GM12891 (cell line): ENCODE measurements at regions not wholly inside any gene's neighbourhood (a gene's known extent, or its start where the extent isn't known, plus 50 kb on each side); places are given as distances from the start of the nearest gene placed in this dataset.
"Not testable (repeated sequence)": the region's sequence is repeated elsewhere in the genome, so short reads cannot be mapped to it uniquely, and the experiment has no call there.

Experiments
- DNase-seq: peaks from one replicate; pipeline ENCODE4 v3.0.0; 2011; ENCODE audit warnings: low spot score; ENCODE audit not compliant: insufficient read length
- FAIRE-seq: peaks from 2 replicates; lab custom pipeline; 2011; peaks lifted over from hg19 to GRCh38; lab: Jason Lieb, UNC
- PAX5 ChIP-seq: IDR thresholded peaks from 2 replicates; pipeline ENCODE4 v1.6.1; 2011; ENCODE audit warnings: low read length, moderate library complexity, mild to moderate bottlenecking; ENCODE audit not compliant: insufficient read depth, severe bottlenecking
- POLR2A ChIP-seq: IDR thresholded peaks from 2 replicates; pipeline ENCODE4 v1.6.1; 2011; ENCODE audit warnings: low read depth, low read length, control low read depth
- POLR2AphosphoS5 ChIP-seq: IDR thresholded peaks from 2 replicates; pipeline ENCODE4 v1.6.1; 2011; ENCODE audit warnings: low read depth, low read length, control low read depth
- POU2F2 ChIP-seq: IDR thresholded peaks from 2 replicates; pipeline ENCODE4 v1.6.1; 2011; ENCODE audit warnings: low read depth, mild to moderate bottlenecking, control low read depth, low read length, moderate library complexity
- SPI1 ChIP-seq: IDR thresholded peaks from 2 replicates; pipeline ENCODE4 v1.6.1; 2011; ENCODE audit warnings: low read depth, low read length, control low read depth
- TAF1 ChIP-seq: IDR thresholded peaks from 2 replicates; pipeline ENCODE4 v1.6.1; 2011; ENCODE audit warnings: low read depth, low read length, control low read depth

DNA sequence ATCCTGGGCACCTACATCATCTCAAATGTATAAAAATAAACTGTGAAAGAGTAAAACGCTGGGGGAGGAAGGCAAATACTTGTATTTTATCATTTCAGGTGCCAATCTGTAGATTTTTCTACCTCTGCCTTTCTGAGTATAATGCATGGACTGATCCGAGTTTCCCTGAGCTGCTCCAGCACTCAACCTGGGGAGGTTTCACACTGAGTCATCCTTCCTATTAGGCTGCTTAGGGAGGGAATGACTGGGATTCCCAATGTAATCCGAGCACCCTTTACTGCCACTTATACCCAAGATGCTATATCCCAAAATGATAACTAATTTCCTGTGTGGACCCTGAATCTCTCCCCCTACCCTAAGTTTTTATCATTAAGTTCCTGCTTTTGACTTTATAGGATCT lies 126.6 kb downstream of the HNRNPD start:
- FAIRE-seq (no peak), DNase-seq (no peak)
- TF ChIP-seq PAX5 (no peak), SPI1 (no peak), POLR2A (no peak), POLR2AphosphoS5 (no peak), TAF1 (no peak), POU2F2 (no peak)

DNA sequence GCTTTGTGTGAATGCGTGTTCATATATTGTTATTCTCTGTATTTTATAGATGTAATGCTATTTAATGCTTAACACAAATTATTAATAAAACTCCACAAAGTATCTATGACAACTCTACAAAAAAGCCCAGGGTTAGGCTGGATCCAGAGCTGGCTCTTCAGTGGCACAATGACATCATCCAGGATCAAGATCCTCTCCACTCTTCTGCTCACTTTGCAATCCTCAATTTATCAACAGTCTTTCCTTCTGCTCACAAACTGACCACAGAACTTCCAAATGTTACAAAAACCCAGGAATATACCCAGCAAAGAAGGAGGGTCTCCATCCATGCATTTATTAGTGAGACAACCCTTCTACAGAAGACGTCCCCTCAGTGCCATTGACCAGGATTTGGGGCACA lies 132.3 kb downstream of the HNRNPD start:
- FAIRE-seq (no peak), DNase-seq (no peak)
- TF ChIP-seq SPI1 (no peak), POLR2A (no peak), POU2F2 (no peak), POLR2AphosphoS5 (no peak), TAF1 (no peak)

DNA sequence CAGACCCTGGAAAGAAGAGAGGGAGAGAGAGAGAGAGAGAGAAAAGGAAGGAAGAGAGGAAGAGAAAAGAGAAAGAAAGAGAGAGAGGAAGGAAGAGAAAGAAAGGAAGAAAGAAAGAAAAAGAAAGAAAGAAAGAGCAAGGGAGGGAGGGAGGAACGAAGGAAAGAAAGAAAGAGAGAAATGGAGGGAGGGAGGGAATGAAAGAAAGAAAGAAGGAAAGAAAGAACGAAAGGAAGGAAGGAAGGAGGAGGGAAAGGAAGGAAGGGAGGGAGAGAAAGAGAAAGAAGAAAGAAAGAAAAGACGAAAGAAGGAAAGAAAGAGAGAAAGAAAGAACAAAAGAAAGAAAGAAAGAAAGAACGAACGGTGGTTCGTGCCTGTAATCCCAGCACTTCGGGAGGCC lies 133.4 kb downstream of the HNRNPD start:
- FAIRE-seq (no peak), DNase-seq (no peak)
- no peak for TF ChIP-seq POU2F2
- no peak for TF ChIP-seq POLR2A
- TF ChIP-seq TAF1, result no peak
- no peak for TF ChIP-seq PAX5
- TF ChIP-seq POLR2AphosphoS5, result no peak

DNA sequence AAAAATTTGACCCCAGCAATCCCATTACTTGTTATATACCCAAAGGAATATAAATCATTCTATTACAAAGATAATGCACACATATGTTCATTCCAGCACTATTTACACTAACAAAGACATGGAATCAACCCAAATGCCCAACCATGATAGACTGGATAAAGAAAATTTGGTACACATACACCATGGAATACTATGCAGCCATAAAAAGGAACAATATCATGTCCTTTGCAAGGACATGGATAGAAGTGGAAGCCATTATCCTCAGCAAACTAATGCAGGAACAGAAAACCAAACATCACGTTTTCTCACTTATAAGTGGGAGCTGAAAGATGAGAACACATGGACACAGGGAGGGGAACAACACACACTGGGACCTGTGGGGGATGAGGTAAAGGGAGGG lies 136.6 kb downstream of the HNRNPD start:
- FAIRE-seq, DNase-seq: not testable (repeated sequence)

DNA sequence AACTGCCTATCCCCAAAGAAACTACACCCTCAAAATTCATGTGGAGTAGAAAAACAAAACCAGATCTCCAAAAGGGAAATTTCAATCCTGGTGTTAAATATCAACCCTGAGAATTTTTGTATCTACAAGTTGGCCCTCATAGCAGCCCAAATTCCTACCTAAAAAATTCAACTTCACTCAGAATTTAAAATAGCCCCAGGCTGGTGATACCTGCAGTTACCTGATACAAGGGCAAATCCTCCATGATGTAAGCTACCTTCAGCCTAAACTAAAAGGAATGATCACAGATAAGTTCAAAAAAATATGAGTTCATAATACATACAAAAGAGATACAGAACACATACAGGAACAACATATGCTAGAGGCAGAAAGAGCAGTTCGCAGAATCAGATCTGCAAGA lies 138.4 kb downstream of the HNRNPD start:
- no peak for DNase-seq
- TF ChIP-seq POLR2A (no peak), TAF1 (no peak), PAX5 (no peak), POLR2AphosphoS5 (no peak), SPI1 (no peak), POU2F2 (no peak)
- FAIRE-seq, result no peak

DNA sequence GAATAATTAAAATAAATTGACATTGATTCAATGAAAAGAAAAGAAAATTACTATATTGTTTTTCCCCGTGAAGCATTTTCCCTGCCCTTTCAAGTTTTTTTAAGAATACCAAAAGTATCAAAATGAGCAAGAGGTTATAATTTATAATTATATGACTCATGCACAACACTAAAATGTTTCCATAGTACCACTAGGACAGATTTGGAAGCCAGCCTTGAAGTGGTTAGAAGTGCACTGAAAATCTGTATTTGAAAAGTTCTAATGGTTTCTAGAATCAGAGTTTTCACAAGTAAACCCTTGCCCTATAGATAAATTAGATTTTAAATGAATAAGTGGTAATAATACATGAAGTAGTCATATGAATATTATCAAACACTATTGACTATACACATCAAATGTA lies 140.9 kb downstream of the HNRNPD start:
- no peak for DNase-seq
- TF ChIP-seq POLR2A, result no peak
- TF ChIP-seq TAF1, result no peak
- TF ChIP-seq POU2F2, result no peak
- no peak for TF ChIP-seq SPI1
- no peak for TF ChIP-seq PAX5
- FAIRE-seq, result no peak

DNA sequence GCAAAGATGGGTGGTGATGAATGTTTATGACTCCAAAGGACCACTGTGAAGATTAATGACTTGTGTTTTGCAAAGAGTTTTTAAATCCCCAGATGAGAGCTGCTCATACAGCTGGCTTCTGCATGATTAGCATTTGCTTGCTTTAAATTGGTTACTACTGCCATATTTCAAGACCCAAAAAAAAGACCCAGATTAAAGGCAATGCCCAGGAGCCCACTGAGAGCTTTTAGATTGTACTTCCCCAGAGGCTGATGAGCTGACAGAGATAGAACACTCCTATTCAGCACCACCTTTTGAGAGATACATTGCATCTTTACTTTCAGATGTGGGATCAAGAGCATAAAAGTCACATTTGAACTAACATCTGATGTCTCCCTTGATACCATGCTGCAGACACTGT lies 142.0 kb downstream of the HNRNPD start:
- FAIRE-seq, result no peak
- no peak for TF ChIP-seq POLR2AphosphoS5
- no peak for TF ChIP-seq TAF1
- no peak for TF ChIP-seq POLR2A
- TF ChIP-seq SPI1, result no peak
- TF ChIP-seq PAX5, result no peak
- TF ChIP-seq POU2F2, result no peak
- no peak for DNase-seq

DNA sequence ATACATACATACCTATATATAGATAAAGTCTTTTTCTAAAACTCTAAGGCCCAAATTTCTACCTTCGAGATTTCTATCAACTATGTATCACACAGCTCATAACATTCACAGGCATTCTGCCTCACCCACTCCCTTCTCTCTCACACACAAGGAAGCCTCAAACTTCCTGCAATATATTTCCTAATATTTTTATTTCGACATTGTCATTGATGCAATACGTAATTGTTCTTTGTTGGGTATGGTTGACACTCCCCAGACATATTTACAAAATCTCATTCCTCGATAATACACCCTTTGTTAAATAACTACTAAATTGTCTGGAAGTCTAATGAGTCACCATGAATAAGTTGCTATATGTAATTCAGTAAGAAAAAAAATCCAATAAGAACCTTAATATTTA lies 143.5 kb downstream of the HNRNPD start:
- DNase-seq (no peak), FAIRE-seq (no peak)
- TF ChIP-seq POLR2A (no peak), SPI1 (no peak), PAX5 (no peak), POLR2AphosphoS5 (no peak), TAF1 (no peak), POU2F2 (no peak)

DNA sequence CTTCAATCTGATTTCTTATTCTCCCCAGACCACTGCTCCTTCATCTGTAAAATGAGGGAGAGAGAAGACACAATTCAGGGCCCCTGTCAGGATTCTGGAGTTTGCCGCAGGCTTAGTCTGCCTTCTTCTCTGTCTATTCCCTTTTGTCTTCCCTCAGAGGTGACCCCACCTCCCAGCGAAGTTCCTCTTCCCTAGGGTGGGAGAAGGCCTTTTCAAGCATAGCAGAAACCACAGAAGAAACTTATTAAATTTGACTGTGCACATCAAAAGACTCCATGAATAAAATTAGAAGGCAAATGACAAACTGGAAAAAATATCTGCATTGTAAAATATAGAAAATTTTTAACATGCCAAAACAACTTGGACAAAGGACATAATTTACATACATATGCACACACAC lies 148.8 kb downstream of the HNRNPD start:
- FAIRE-seq, result no peak
- no peak for DNase-seq
- TF ChIP-seq POLR2A, result no peak
- TF ChIP-seq SPI1, result no peak
- TF ChIP-seq TAF1, result no peak
- no peak for TF ChIP-seq POU2F2
- TF ChIP-seq POLR2AphosphoS5, result no peak
- TF ChIP-seq PAX5, result no peak

DNA sequence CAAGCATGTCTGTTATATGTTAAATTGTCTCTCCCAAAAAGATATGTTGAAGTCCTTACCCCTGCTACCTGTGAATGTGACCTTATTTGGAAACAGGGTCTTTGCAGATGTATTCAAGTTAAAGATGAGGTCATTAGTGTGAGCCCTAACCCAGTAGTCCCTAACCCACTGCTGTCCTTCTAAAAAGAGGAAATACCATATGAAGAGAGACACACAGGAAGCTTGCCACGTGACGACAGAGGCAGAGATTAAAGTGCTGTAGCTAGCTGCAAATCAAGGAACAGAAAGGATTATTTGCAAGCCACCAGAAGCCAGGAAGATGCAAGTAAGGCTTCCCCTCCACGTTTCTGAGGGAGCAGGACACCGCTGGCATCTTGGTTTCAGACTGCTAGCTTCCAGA lies 150.1 kb downstream of the HNRNPD start:
- DNase-seq, result no peak
- no peak for FAIRE-seq
- no peak for TF ChIP-seq SPI1
- TF ChIP-seq POLR2A, result no peak
- no peak for TF ChIP-seq PAX5
- no peak for TF ChIP-seq POU2F2
- TF ChIP-seq POLR2AphosphoS5, result no peak
- no peak for TF ChIP-seq TAF1
